Peyer's patch (tissue), 4 donors: ENCODE measurements at regions not wholly inside any gene's neighbourhood (a gene's known extent, or its start where the extent isn't known, plus 50 kb on each side); places are given as distances from the start of the nearest gene placed in this dataset.

Experiments
- DNase-seq, 3 donors: peaks; one replicate each; pipeline ENCODE4 v3.0.0-alpha.2; 2017 to 2019
- H3K27ac ChIP-seq, 4 donors: fragments of 200-600 bp; sonication (generic); one replicate each; pipeline ENCODE4 v1.5.1; 2016 to 2019
- H3K27me3 ChIP-seq, 2 donors: fragments of 200-600 bp; sonication (generic); one replicate each; pipeline ENCODE4 v1.5.1; 2019
- H3K36me3 ChIP-seq, 3 donors: fragments of 200-600 bp; sonication (generic); one replicate each; pipeline ENCODE4 v1.5.1; 2016 to 2019
- H3K4me1 ChIP-seq, 4 donors: fragments of 200-600 bp; sonication (generic); one replicate each; pipeline ENCODE4 v1.5.1; 2016 to 2019
- H3K4me3 ChIP-seq, 4 donors: fragments of 200-600 bp; sonication (generic); 1 replicate in 3 of 4; 2 replicates in 1 of 4; pipeline ENCODE4 v1.5.1; 2016 to 2019; ENCODE audit warnings: mild to moderate bottlenecking in 1 of 4
- H3K9me3 ChIP-seq, 4 donors: fragments of 200-600 bp; sonication (generic); one replicate each; pipeline ENCODE4 v1.5.1; 2016 to 2019; ENCODE audit warnings: mild to moderate bottlenecking in 1 of 4
- CTCF ChIP-seq, 6 experiments: fragments of 450-650 bp in 4 of 6; fragments of 200-600 bp in 2 of 6; sonication (generic) in 1 of 6; IDR thresholded peaks; one replicate each; pipeline ENCODE4 v1.5.1; 2017 to 2019; ENCODE audit warnings: antibody characterized with exemption in 6 of 6, mild to moderate bottlenecking in 3 of 6, moderate library complexity in 1 of 6
- POLR2A ChIP-seq, 2 donors: fragments of 450-650 bp; IDR thresholded peaks; one replicate each; pipeline ENCODE4 v1.5.1; 2017; ENCODE audit warnings: antibody characterized with exemption in 2 of 2, mild to moderate bottlenecking in 2 of 2, moderate library complexity in 2 of 2

- H3K4me3 ChIP-seq = no peak overlapping the region
- H3K36me3 ChIP-seq = no peaks in the 10 kb centered on the region
- DNase-seq = no peak
- no peaks in the 10 kb centered on the region for H3K9me3 ChIP-seq
- H3K27ac ChIP-seq = no peak overlapping the region
- H3K4me1 ChIP-seq = no peaks in the 10 kb centered on the region
- TF ChIP-seq POLR2A (IDR thresholded peaks at IDR 0.05) = no peak
- no peak for TF ChIP-seq CTCF (IDR thresholded peaks at IDR 0.05)
- H3K27me3 ChIP-seq = no peaks in the 10 kb centered on the region
These were observed 61.2 kb upstream of the TOM1L1 start for GRCh38 chr17:54839447-54839846.

GRCh38 chr17:54840885-54841591, 59.6 kb upstream of the TOM1L1 start:
- Histone ChIP-seq H3K27ac (no peak overlapping the region), H3K9me3 (no peaks in the 10 kb centered on the region), H3K36me3 (no peaks in the 10 kb centered on the region), H3K4me1 (no peaks in the 10 kb centered on the region), H3K27me3 (no peaks in the 10 kb centered on the region), H3K4me3 (no peak overlapping the region)
- DNase-seq = no peak
- no peak for TF ChIP-seq POLR2A (IDR thresholded peaks at IDR 0.05)
- no peak for TF ChIP-seq CTCF (IDR thresholded peaks at IDR 0.05)

GRCh38 chr17:54841656-54842055, 59.0 kb upstream of the TOM1L1 start:
- Histone ChIP-seq H3K4me1 (no peaks in the 10 kb centered on the region), H3K9me3 (no peaks in the 10 kb centered on the region), H3K27me3 (no peaks in the 10 kb centered on the region), H3K27ac (no peak overlapping the region), H3K4me3 (no peak overlapping the region), H3K36me3 (no peaks in the 10 kb centered on the region)
- TF ChIP-seq CTCF (IDR thresholded peaks at IDR 0.05) = no peak
- no peak for TF ChIP-seq POLR2A (IDR thresholded peaks at IDR 0.05)
- DNase-seq = no peak

GRCh38 chr17:54844233-54844632, 56.4 kb upstream of the TOM1L1 start:
- Histone ChIP-seq H3K27me3 (no peaks in the 10 kb centered on the region), H3K36me3 (no peaks in the 10 kb centered on the region), H3K9me3 (no peaks in the 10 kb centered on the region), H3K4me1 (no peaks in the 10 kb centered on the region), H3K4me3 (no peak overlapping the region), H3K27ac (no peak overlapping the region)
- TF ChIP-seq CTCF (IDR thresholded peaks at IDR 0.05) (no peak), POLR2A (IDR thresholded peaks at IDR 0.05) (no peak)
- no peak for DNase-seq

- Histone ChIP-seq H3K4me1 (no peaks in the 10 kb centered on the region), H3K36me3 (no peaks in the 10 kb centered on the region), H3K4me3 (no peak overlapping the region), H3K9me3 (no peaks in the 10 kb centered on the region), H3K27ac (no peak overlapping the region), H3K27me3 (no peaks in the 10 kb centered on the region)
- no peak for DNase-seq
- TF ChIP-seq CTCF (IDR thresholded peaks at IDR 0.05) (no peak), POLR2A (IDR thresholded peaks at IDR 0.05) (no peak)
These were observed 52.2 kb upstream of the TOM1L1 start for GRCh38 chr17:54848368-54848987.
